GM11168 (cell line): ENCODE measurements at regions not wholly inside any gene's neighbourhood (a gene's known extent, or its start where the extent isn't known, plus 50 kb on each side); places are given as distances from the start of the nearest gene placed in this dataset.

Source experiments
- in situ Hi-C: fragments of 300-500 bp; cut with MboI; formaldehyde crosslinking; loops from one replicate; pipeline ENCODE4 v1.12.0; 2022; ENCODE audit warnings: low sequenced_read_pairs; ENCODE audit not compliant: unreplicated experiment

- in situ Hi-C loops, result no loop called here
Observed at GRCh38 chr3:110067527-110067926, 730.2 kb upstream of the DPPA4 start.

- in situ Hi-C loops, result no loop called here
Observed at GRCh38 chr3:110069761-110070160, 732.4 kb upstream of the DPPA4 start.

GRCh38 chr3:110070161-110070916 is 733.0 kb upstream of the DPPA4 start:
- in situ Hi-C loops, result no loop called here

- in situ Hi-C loops, result no loop called here
Observed at GRCh38 chr3:110074095-110074494, 736.7 kb upstream of the DPPA4 start.

GRCh38 chr3:110077093-110077492 is 739.7 kb upstream of the DPPA4 start:
- in situ Hi-C loops, result no loop called here

- in situ Hi-C loops, result no loop called here
Observed at GRCh38 chr3:110093411-110093810, 756.1 kb upstream of the DPPA4 start.

GRCh38 chr3:110093812-110094401 is 756.6 kb upstream of the DPPA4 start:
- in situ Hi-C loops, result no loop called here

GRCh38 chr3:110099711-110100110 is 762.4 kb upstream of the DPPA4 start:
- in situ Hi-C loops, result no loop called here

GRCh38 chr3:110101361-110101760 is 764.0 kb upstream of the DPPA4 start:
- in situ Hi-C loops, result no loop called here

GRCh38 chr3:110106805-110107204 is 769.5 kb upstream of the DPPA4 start:
- in situ Hi-C loops, result no loop called here

GRCh38 chr3:110123946-110124345 is 786.6 kb upstream of the DPPA4 start:
- in situ Hi-C loops, result no loop called here

- in situ Hi-C loops, result no loop called here
Observed at GRCh38 chr3:110126065-110126464, 788.7 kb upstream of the DPPA4 start.

GRCh38 chr3:110133971-110134370 is 796.6 kb upstream of the DPPA4 start:
- in situ Hi-C loops, result no loop called here

- in situ Hi-C loops, result no loop called here
Observed at GRCh38 chr3:110139048-110139447, 801.7 kb upstream of the DPPA4 start.

- in situ Hi-C loops, result no loop called here
Observed at GRCh38 chr3:110139821-110140220, 802.5 kb upstream of the DPPA4 start.

GRCh38 chr3:110149763-110150162 is 812.4 kb upstream of the DPPA4 start:
- in situ Hi-C loops, result no loop called here

- in situ Hi-C loops, result no loop called here
Observed at GRCh38 chr3:110157221-110157620, 819.9 kb upstream of the DPPA4 start.

- in situ Hi-C loops, result no loop called here
Observed at GRCh38 chr3:110164632-110165369, 827.5 kb upstream of the DPPA4 start.

GRCh38 chr3:110165370-110165743 is 828.0 kb upstream of the DPPA4 start:
- in situ Hi-C loops, result no loop called here

GRCh38 chr3:110165753-110166152 is 828.4 kb upstream of the DPPA4 start:
- in situ Hi-C loops, result no loop called here

- in situ Hi-C loops, result no loop called here
Observed at GRCh38 chr3:110166791-110167190, 829.4 kb upstream of the DPPA4 start.
